ENCODE measurements at regions not wholly inside any gene's neighbourhood (a gene's known extent, or its start where the extent isn't known, plus 50 kb on each side); places are given as distances from the start of the nearest gene placed in this dataset.

GRCh38 chr19:30317403-30317802, 54.8 kb upstream of the ZNF536 start:
- no peaks in the 10 kb centered on the region for H3K27me3 ChIP-seq (ENCODE audit: low read depth)
- H3K4me1 ChIP-seq = no peaks in the 10 kb centered on the region
- no peak for DNase-seq
- no peak overlapping the region for H3K4me3 ChIP-seq
- no peak overlapping the region for H3K27ac ChIP-seq
- intact Hi-C loops (cut with DNase I) = no loop called here
- no peaks in the 10 kb centered on the region for H3K36me3 ChIP-seq
- H3K9me3 ChIP-seq = no peaks in the 10 kb centered on the region
- TF ChIP-seq CTCF (IDR thresholded peaks at IDR 0.05) = no peak
- no peak for ATAC-seq

GRCh38 chr19:30318261-30318660, 53.9 kb upstream of the ZNF536 start:
- no peaks in the 10 kb centered on the region for H3K36me3 ChIP-seq
- no peak overlapping the region for H3K27ac ChIP-seq
- no peak for TF ChIP-seq CTCF (IDR thresholded peaks at IDR 0.05)
- no peak for ATAC-seq
- H3K4me1 ChIP-seq = no peaks in the 10 kb centered on the region
- intact Hi-C loops (cut with DNase I) = no loop called here
- DNase-seq = no peak
- H3K4me3 ChIP-seq = no peak overlapping the region
- H3K27me3 ChIP-seq (ENCODE audit: low read depth) = no peaks in the 10 kb centered on the region
- no peaks in the 10 kb centered on the region for H3K9me3 ChIP-seq

- Histone ChIP-seq H3K9me3 (no peaks in the 10 kb centered on the region), H3K36me3 (no peaks in the 10 kb centered on the region), H3K4me3 (no peak overlapping the region), H3K4me1 (no peaks in the 10 kb centered on the region), H3K27me3 (ENCODE audit: low read depth) (no peaks in the 10 kb centered on the region), H3K27ac (no peak overlapping the region)
- no peak for DNase-seq
- no peak for TF ChIP-seq CTCF (IDR thresholded peaks at IDR 0.05)
- no peak for ATAC-seq
- intact Hi-C loops (cut with DNase I) = no loop called here
These were observed 53.2 kb upstream of the ZNF536 start for GRCh38 chr19:30318936-30319335.

- TF ChIP-seq CTCF (IDR thresholded peaks at IDR 0.05) = no peak
- Histone ChIP-seq H3K4me1 (no peaks in the 10 kb centered on the region), H3K4me3 (no peak overlapping the region), H3K36me3 (no peaks in the 10 kb centered on the region), H3K27me3 (ENCODE audit: low read depth) (no peaks in the 10 kb centered on the region), H3K9me3 (no peaks in the 10 kb centered on the region), H3K27ac (no peak overlapping the region)
- intact Hi-C loops (cut with DNase I) = no loop called here
- DNase-seq (no peak), ATAC-seq (no peak)
These were observed 52.8 kb upstream of the ZNF536 start for GRCh38 chr19:30319411-30319810.

GRCh38 chr19:30319876-30320275, 52.3 kb upstream of the ZNF536 start:
- ATAC-seq (no peak), DNase-seq (no peak)
- no peak for TF ChIP-seq CTCF (IDR thresholded peaks at IDR 0.05)
- H3K9me3 ChIP-seq = no peaks in the 10 kb centered on the region
- no peaks in the 10 kb centered on the region for H3K4me1 ChIP-seq
- H3K4me3 ChIP-seq = no peak overlapping the region
- H3K36me3 ChIP-seq = no peaks in the 10 kb centered on the region
- no peaks in the 10 kb centered on the region for H3K27me3 ChIP-seq (ENCODE audit: low read depth)
- intact Hi-C loops (cut with DNase I) = no loop called here
- H3K27ac ChIP-seq = no peak overlapping the region

- ATAC-seq (no peak), DNase-seq (no peak)
- no peaks in the 10 kb centered on the region for H3K27me3 ChIP-seq (ENCODE audit: low read depth)
- H3K36me3 ChIP-seq = no peaks in the 10 kb centered on the region
- intact Hi-C loops (cut with DNase I) = no loop called here
- no peak overlapping the region for H3K27ac ChIP-seq
- TF ChIP-seq CTCF (IDR thresholded peaks at IDR 0.05) = no peak
- H3K4me3 ChIP-seq = no peak overlapping the region
- no peaks in the 10 kb centered on the region for H3K9me3 ChIP-seq
- H3K4me1 ChIP-seq = no peaks in the 10 kb centered on the region
These were observed 51.7 kb upstream of the ZNF536 start for GRCh38 chr19:30320466-30320865.

All from lower lobe of right lung (tissue), 2 donors.